Adrenal gland (tissue), 5 donors: ENCODE measurements at regions not wholly inside any gene's neighbourhood (a gene's known extent, or its start where the extent isn't known, plus 50 kb on each side); places are given as distances from the start of the nearest gene placed in this dataset.
"Not testable (repeated sequence)": the region's sequence is repeated elsewhere in the genome, so short reads cannot be mapped to it uniquely, and the experiment has no call there.

Source experiments
- CTCF ChIP-seq, 6 experiments: fragments of 450-650 bp in 4 of 6; fragments of 200-600 bp in 2 of 6; sonication (generic) in 1 of 6; IDR thresholded peaks; 1 replicate in 5 of 6; 2 replicates in 1 of 6; pipeline versions ENCODE4 v1.5.1 to v1.8.0; 2016 to 2021; ENCODE audit warnings: antibody characterized with exemption in 6 of 6, mild to moderate bottlenecking in 2 of 6, moderate library complexity in 1 of 6
- POLR2A ChIP-seq, 2 donors: fragments of 450-650 bp; IDR thresholded peaks; one replicate each; pipeline ENCODE4 v1.6.1; 2017; ENCODE audit warnings: antibody characterized with exemption in 2 of 2, mild to moderate bottlenecking in 2 of 2, moderate library complexity in 1 of 2
- donor health status: DM: no; HTN: no; CAD: no.

- TF ChIP-seq CTCF, POLR2A (IDR thresholded peaks at IDR 0.05): not testable (repeated sequence)
Observed at GRCh38 chr7:109490607-109491006, 920.9 kb downstream of the DNAJB9 start.
